Activated CD8-positive, alpha-beta T cell treated with anti-CD3 and anti-CD28 coated beads for 36 hours (primary cell): ENCODE measurements at regions not wholly inside any gene's neighbourhood (a gene's known extent, or its start where the extent isn't known, plus 50 kb on each side); places are given as distances from the start of the nearest gene placed in this dataset.
"Not testable (repeated sequence)": the region's sequence is repeated elsewhere in the genome, so short reads cannot be mapped to it uniquely, and the experiment has no call there.

Experiments
- ATAC-seq: fragments of 200-7000 bp; cut with Tn5 transposase; one replicate; pipeline ENCODE4 v1.10.0; 2021; ENCODE audit warnings: mild to moderate bottlenecking, moderate library complexity
- CTCF ChIA-PET: fragments of 350-600 bp; sonication (Branson Sonifier 250); formaldehyde crosslinking; loops from one replicate; lab custom pipeline; 2021; ENCODE audit warnings: antibody characterized with exemption; lab: Charles Lee
- POLR2A ChIA-PET: fragments of 350-600 bp; sonication (Branson Sonifier 250); formaldehyde crosslinking; loops from one replicate; lab custom pipeline; 2021; ENCODE audit warnings: antibody characterized with exemption; lab: Charles Lee
- DNase-seq: peaks from one replicate; pipeline ENCODE4 v3.0.0-alpha.2; 2020
- H3K27ac Mint-ChIP-seq: one replicate; pipeline ENCODE4 v1.8.0; 2021; ENCODE audit warnings: mild to moderate bottlenecking, mixed read lengths
- H3K27me3 Mint-ChIP-seq: one replicate; pipeline ENCODE4 v1.8.0; 2021; ENCODE audit warnings: mixed read lengths
- H3K36me3 Mint-ChIP-seq: one replicate; pipeline ENCODE4 v1.8.0; 2021; ENCODE audit warnings: low read depth, mixed read lengths
- H3K4me1 Mint-ChIP-seq: one replicate; pipeline ENCODE4 v1.8.0; 2021; ENCODE audit warnings: low read depth, mixed read lengths
- H3K4me3 Mint-ChIP-seq: one replicate; pipeline ENCODE4 v1.8.0; 2021; ENCODE audit warnings: mild to moderate bottlenecking, moderate library complexity, mixed read lengths
- H3K9me3 Mint-ChIP-seq: one replicate; pipeline ENCODE4 v1.8.0; 2021; ENCODE audit warnings: mixed read lengths
- CTCF ChIP-seq: fragments of 200-600 bp; IDR thresholded peaks from one replicate; pipeline ENCODE4 v1.8.0; 2022; ENCODE audit warnings: antibody characterized with exemption, mild to moderate bottlenecking
- intact Hi-C: fragments of 100-400 bp; cut with micrococcal nuclease; formaldehyde crosslinking; loops from one replicate; pipeline ENCODE4 v1.10.0; 2022

GRCh38 chr1:221040691-221041285, 161.5 kb downstream of the HLX start:
- ATAC-seq (no peak), DNase-seq (no peak)
- TF ChIP-seq CTCF: no peak
- Mint-ChIP-seq H3K4me1 (no peaks in the 10 kb centered on the region), H3K27me3 (peaks cover 6% of the 10 kb centered on the region), H3K36me3 (no peaks in the 10 kb centered on the region), H3K9me3 (no peaks in the 10 kb centered on the region), H3K4me3 (no peak overlapping the region), H3K27ac (no peak overlapping the region)
- intact Hi-C loops: no loop called here
- POLR2A ChIA-PET: interaction anchor here (0.7 kb wide), 1 partner anchor 329 kb away, joined by 3 read pairs; no protein-coding TSS in a partner anchor
- CTCF ChIA-PET: no interaction called here

GRCh38 chr1:221044538-221044937, 165.3 kb downstream of the HLX start:
- Mint-ChIP-seq H3K36me3 (no peaks in the 10 kb centered on the region), H3K27ac (no peak overlapping the region), H3K9me3 (peaks cover 2% of the 10 kb centered on the region), H3K4me3 (no peak overlapping the region), H3K27me3 (peaks cover 6% of the 10 kb centered on the region), H3K4me1 (no peaks in the 10 kb centered on the region)
- CTCF ChIA-PET: no interaction called here
- no peak for TF ChIP-seq CTCF
- DNase-seq (no peak), ATAC-seq (no peak)
- POLR2A ChIA-PET: no interaction called here
- intact Hi-C loops: no loop called here

DNA sequence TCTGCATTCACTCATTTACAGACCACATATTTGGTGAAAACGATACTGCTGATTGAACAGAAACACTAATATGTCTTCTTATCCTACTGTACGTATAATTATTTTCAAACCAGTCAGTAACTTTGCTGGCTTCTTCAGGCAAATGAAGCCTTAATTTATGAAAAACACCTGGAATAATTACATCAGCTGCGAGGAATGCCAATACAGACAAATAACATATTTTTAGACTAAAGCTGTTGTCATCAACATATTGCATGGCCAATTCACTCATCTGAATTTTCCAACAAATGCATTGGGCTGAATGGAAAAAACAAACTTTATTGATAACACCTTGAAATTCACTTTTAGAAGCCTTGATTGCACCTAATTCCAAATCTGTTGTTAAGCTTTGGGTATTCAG, 165.9 kb downstream of the HLX start:
- Mint-ChIP-seq H3K4me1 (no peaks in the 10 kb centered on the region), H3K27me3 (peaks cover 4% of the 10 kb centered on the region), H3K27ac (no peak overlapping the region), H3K4me3 (no peak overlapping the region), H3K36me3 (no peaks in the 10 kb centered on the region), H3K9me3 (peaks cover 5% of the 10 kb centered on the region)
- DNase-seq: no peak
- TF ChIP-seq CTCF: no peak
- intact Hi-C loops: no loop called here
- POLR2A ChIA-PET: no interaction called here
- CTCF ChIA-PET: no interaction called here
- no peak for ATAC-seq

GRCh38 chr1:221045842-221046831, 166.9 kb downstream of the HLX start:
- Mint-ChIP-seq H3K36me3 (no peaks in the 10 kb centered on the region), H3K27me3 (peaks cover 4% of the 10 kb centered on the region), H3K9me3 (peaks cover 5% of the 10 kb centered on the region), H3K4me1 (no peaks in the 10 kb centered on the region), H3K27ac (no peak overlapping the region), H3K4me3 (no peak overlapping the region)
- ChIA-PET CTCF (no interaction called here), POLR2A (no interaction called here)
- TF ChIP-seq CTCF: no peak
- DNase-seq (no peak), ATAC-seq (no peak)
- intact Hi-C loops: no loop called here

DNA sequence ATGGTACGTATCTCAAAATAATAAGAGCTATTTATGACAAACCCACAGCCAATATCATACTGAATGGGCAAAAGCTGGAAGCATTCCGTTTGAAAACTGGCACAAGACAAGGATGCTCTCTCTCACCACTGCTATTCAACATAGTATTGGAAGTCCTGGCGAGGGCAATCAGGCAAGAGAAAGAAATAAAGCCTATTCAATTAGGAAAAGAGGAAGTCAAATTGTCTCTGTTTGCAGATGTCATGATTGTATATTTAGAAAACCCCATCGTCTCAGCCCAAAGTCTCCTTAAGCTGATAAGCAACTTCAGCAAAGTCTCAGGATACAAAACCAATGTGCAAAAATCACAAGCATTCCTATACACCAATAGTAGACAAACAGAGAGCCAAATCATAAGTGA, 172.1 kb downstream of the HLX start:
- H3K4me1 Mint-ChIP-seq, DNase-seq, H3K27ac Mint-ChIP-seq, CTCF ChIA-PET, H3K27me3 Mint-ChIP-seq, ATAC-seq, H3K4me3 Mint-ChIP-seq, POLR2A ChIA-PET, H3K9me3 Mint-ChIP-seq, H3K36me3 Mint-ChIP-seq, intact Hi-C loops: not testable (repeated sequence)
